ENCODE measurements at regions not wholly inside any gene's neighbourhood (a gene's known extent, or its start where the extent isn't known, plus 50 kb on each side); places are given as distances from the start of the nearest gene placed in this dataset.

- TF ChIP-seq POLR2AphosphoS5 (IDR thresholded peaks at IDR 0.05; ENCODE audit: low read depth, low read length), result no peak
- TF ChIP-seq, protein P1, sequence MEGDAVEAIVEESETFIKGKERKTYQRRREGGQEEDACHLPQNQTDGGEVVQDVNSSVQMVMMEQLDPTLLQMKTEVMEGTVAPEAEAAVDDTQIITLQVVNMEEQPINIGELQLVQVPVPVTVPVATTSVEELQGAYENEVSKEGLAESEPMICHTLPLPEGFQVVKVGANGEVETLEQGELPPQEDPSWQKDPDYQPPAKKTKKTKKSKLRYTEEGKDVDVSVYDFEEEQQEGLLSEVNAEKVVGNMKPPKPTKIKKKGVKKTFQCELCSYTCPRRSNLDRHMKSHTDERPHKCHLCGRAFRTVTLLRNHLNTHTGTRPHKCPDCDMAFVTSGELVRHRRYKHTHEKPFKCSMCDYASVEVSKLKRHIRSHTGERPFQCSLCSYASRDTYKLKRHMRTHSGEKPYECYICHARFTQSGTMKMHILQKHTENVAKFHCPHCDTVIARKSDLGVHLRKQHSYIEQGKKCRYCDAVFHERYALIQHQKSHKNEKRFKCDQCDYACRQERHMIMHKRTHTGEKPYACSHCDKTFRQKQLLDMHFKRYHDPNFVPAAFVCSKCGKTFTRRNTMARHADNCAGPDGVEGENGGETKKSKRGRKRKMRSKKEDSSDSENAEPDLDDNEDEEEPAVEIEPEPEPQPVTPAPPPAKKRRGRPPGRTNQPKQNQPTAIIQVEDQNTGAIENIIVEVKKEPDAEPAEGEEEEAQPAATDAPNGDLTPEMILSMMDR (IDR thresholded peaks at IDR 0.05), result no peak
- TF ChIP-seq SIN3A (IDR thresholded peaks at IDR 0.05; ENCODE audit: borderline replicate concordance, insufficient read depth, low read depth, low read length), result no peak
- TF ChIP-seq REST (IDR thresholded peaks at IDR 0.05; ENCODE audit: insufficient read depth in 1 of 2, low read depth in 2 of 2, low read length in 1 of 2), result no peak
- TF ChIP-seq TCF7L2 (IDR thresholded peaks at IDR 0.05; ENCODE audit: low read depth, low read length), result no peak
- CTCF ChIA-PET, result no interaction called here
- DNase-seq (ENCODE audit: low read depth, low spot score) (no peak), ATAC-seq (no peak)
- intact Hi-C loops (cut with micrococcal nuclease; ENCODE audit: unreplicated experiment) (no loop called here), in situ Hi-C loops (cut with HindIII; ENCODE audit: low pct_unique_long_range_greater_than_20kb, low sequenced_read_pairs) (no loop called here)
- Histone ChIP-seq H3K27me3 (ENCODE audit: control insufficient read depth, insufficient read depth, low read length) (no peaks in the 10 kb centered on the region), H3K36me3 (ENCODE audit: control insufficient read depth, insufficient read depth, low read length) (no peaks in the 10 kb centered on the region), H3K27ac (ENCODE audit: low read length) (no peak overlapping the region), H3K4me3 (ENCODE audit: low read depth in 2 of 2, low read length in 2 of 2) (no peak overlapping the region), H3K4me1 (ENCODE audit: control insufficient read depth, insufficient read depth, low read length) (no peaks in the 10 kb centered on the region), H3K9me3 (ENCODE audit: control insufficient read depth, insufficient read depth, low read depth, low read length) (no peaks in the 10 kb centered on the region)
- BruUV-seq (replicated peaks), result no TSS peak
- POLR2A ChIA-PET, result no interaction called here
Measured at GRCh38 chr2:145547620-145548019, 1027.7 kb upstream of the ZEB2 start.

DNA sequence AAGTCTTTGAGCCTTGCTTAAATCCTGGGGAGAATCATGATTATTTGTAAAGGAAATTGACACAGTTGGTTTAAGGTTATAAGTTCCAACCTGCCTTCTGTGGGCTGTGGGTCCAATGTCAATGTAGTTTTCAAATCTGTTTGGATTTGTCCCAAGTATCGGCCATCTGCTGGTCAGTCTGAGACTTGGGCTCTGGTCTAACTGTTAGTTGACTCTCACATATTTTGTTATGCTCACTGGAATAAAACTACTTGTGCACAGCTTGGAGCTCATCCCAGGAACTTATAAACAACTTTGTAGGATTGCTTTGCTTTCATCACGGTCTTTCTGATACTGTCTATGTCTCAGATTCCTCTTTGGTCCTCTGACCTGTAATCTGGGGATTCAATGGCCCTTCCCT, 1026.2 kb upstream of the ZEB2 start:
- ATAC-seq, result no peak
- TF ChIP-seq, protein P1 (IDR thresholded peaks at IDR 0.05), result no peak
- no peak for TF ChIP-seq REST (IDR thresholded peaks at IDR 0.05; ENCODE audit: insufficient read depth in 1 of 2, low read depth in 2 of 2, low read length in 1 of 2)
- TF ChIP-seq SIN3A (IDR thresholded peaks at IDR 0.05; ENCODE audit: borderline replicate concordance, insufficient read depth, low read depth, low read length), result no peak
- no peak for TF ChIP-seq POLR2AphosphoS5 (IDR thresholded peaks at IDR 0.05; ENCODE audit: low read depth, low read length)
- TF ChIP-seq TCF7L2 (IDR thresholded peaks at IDR 0.05; ENCODE audit: low read depth, low read length), result no peak
- ChIA-PET CTCF (no interaction called here), POLR2A (no interaction called here)
- no TSS peak for BruUV-seq (replicated peaks)
- no peak overlapping the region for H3K4me3 ChIP-seq (ENCODE audit: low read depth in 2 of 2, low read length in 2 of 2)
- in situ Hi-C loops (cut with HindIII; ENCODE audit: low pct_unique_long_range_greater_than_20kb, low sequenced_read_pairs) (no loop called here), intact Hi-C loops (cut with micrococcal nuclease; ENCODE audit: unreplicated experiment) (no loop called here)
- H3K9me3 ChIP-seq (ENCODE audit: control insufficient read depth, insufficient read depth, low read depth, low read length), result no peaks in the 10 kb centered on the region
- no peaks in the 10 kb centered on the region for H3K27me3 ChIP-seq (ENCODE audit: control insufficient read depth, insufficient read depth, low read length)
- H3K4me1 ChIP-seq (ENCODE audit: control insufficient read depth, insufficient read depth, low read length), result no peaks in the 10 kb centered on the region
- H3K27ac ChIP-seq (ENCODE audit: low read length), result no peak overlapping the region
- no peak for DNase-seq (ENCODE audit: low read depth, low spot score)
- no peaks in the 10 kb centered on the region for H3K36me3 ChIP-seq (ENCODE audit: control insufficient read depth, insufficient read depth, low read length)
